ENCODE measurements at regions not wholly inside any gene's neighbourhood (a gene's known extent, or its start where the extent isn't known, plus 50 kb on each side); places are given as distances from the start of the nearest gene placed in this dataset.
"Not testable (repeated sequence)": the region's sequence is repeated elsewhere in the genome, so short reads cannot be mapped to it uniquely, and the experiment has no call there.

DNA sequence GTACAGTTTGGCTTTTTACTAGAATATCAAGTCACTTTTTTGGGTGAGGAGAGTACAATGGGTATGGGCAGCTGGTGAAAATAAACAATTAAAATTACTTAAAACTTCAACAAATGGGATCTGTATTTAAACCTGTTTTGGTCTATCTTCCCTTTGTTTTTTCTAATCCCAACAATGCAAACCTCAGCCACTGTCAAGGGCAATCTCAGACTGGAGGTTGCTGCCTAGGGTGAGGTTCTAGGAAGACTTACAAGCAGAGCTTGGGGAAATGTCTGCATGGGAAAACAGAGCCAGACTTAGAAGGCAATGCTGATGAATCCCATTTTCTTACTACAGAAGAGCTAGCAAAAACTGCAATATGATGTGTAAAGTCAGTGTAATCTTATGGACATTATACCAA, 1515.3 kb upstream of the TPTE start:
- TF ChIP-seq, protein P1, sequence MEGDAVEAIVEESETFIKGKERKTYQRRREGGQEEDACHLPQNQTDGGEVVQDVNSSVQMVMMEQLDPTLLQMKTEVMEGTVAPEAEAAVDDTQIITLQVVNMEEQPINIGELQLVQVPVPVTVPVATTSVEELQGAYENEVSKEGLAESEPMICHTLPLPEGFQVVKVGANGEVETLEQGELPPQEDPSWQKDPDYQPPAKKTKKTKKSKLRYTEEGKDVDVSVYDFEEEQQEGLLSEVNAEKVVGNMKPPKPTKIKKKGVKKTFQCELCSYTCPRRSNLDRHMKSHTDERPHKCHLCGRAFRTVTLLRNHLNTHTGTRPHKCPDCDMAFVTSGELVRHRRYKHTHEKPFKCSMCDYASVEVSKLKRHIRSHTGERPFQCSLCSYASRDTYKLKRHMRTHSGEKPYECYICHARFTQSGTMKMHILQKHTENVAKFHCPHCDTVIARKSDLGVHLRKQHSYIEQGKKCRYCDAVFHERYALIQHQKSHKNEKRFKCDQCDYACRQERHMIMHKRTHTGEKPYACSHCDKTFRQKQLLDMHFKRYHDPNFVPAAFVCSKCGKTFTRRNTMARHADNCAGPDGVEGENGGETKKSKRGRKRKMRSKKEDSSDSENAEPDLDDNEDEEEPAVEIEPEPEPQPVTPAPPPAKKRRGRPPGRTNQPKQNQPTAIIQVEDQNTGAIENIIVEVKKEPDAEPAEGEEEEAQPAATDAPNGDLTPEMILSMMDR (IDR thresholded peaks at IDR 0.05; ENCODE audit: poor library complexity): not testable (repeated sequence)
- not testable (repeated sequence) for TF ChIP-seq EZH2phosphoT487 (IDR thresholded peaks at IDR 0.05; ENCODE audit: low read depth, severe bottlenecking, unreplicated experiment); EZH2 (IDR thresholded peaks at IDR 0.05; ENCODE audit: borderline replicate concordance)
